ENCODE measurements at regions not wholly inside any gene's neighbourhood (a gene's known extent, or its start where the extent isn't known, plus 50 kb on each side); places are given as distances from the start of the nearest gene placed in this dataset.

DNA sequence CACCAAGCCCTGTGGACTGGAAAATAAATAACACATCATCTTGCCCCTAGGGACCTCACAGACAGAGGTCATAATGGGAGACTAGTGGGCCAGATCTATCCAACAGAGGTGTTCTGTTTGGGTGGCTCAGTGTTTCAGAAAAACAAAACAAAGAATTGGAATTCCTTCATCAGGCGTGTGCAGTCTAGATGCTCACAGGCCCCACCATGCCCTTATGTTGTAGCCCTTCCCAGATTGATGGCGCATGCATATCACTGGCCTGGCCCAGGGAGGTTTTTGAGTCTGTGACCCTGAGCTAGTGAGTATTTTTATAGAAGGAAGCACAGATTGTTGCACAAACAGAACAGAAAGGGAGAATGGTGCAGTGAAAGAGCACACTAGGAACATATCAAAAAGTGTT lies 859.6 kb downstream of the BCL11B start:
- Histone ChIP-seq H3K23ac (ENCODE audit: low read depth, low read length) (no peak overlapping the region), H3K9me1 (ENCODE audit: insufficient read depth, low read length) (no peaks in the 10 kb centered on the region), H4K8ac (ENCODE audit: low read depth in 2 of 2, low read length in 2 of 2) (no peak overlapping the region), H3K27ac (ENCODE audit: insufficient read depth, low read length) (no peak overlapping the region), H3K36me3 (ENCODE audit: control insufficient read depth, insufficient read depth, low read length) (no peaks in the 10 kb centered on the region), H2AK5ac (ENCODE audit: low read depth, low read length) (no peak overlapping the region), H3K56ac (ENCODE audit: extremely low read depth, insufficient read depth, low read length) (no peak overlapping the region), H3K9me3 (ENCODE audit: control insufficient read depth, insufficient read depth, low read length) (peaks cover 41% of the 10 kb centered on the region), H2BK20ac (ENCODE audit: low read depth, low read length) (no peak overlapping the region), H3K27me3 (ENCODE audit: control insufficient read depth, insufficient read depth, low read length) (no peaks in the 10 kb centered on the region), H3K79me1 (ENCODE audit: low read depth in 1 of 2, low read length in 2 of 2) (no peaks in the 10 kb centered on the region), H3K4ac (ENCODE audit: low read depth, low read length) (no peak overlapping the region), H2AK9ac (replicated peaks; ENCODE audit: low read depth, low read length, poor library complexity) (no peak overlapping the region), H2BK15ac (ENCODE audit: low read depth, low read length) (no peak overlapping the region), H3K4me1 (ENCODE audit: control insufficient read depth, insufficient read depth, low read length) (no peaks in the 10 kb centered on the region), H2BK120ac (ENCODE audit: low read depth, low read length) (no peak overlapping the region), H3K4me3 (ENCODE audit: insufficient read depth, low read depth, low read length) (no peak overlapping the region), H4K5ac (ENCODE audit: low read depth, low read length) (no peak overlapping the region), H3K18ac (ENCODE audit: low read depth, low read length) (no peak overlapping the region), H3K9ac (ENCODE audit: low read depth, low read length) (no peak overlapping the region), H4K91ac (ENCODE audit: insufficient read depth, low read depth, low read length) (no peak overlapping the region), H2AFZ (replicated peaks; ENCODE audit: low read length, poor library complexity) (no peak overlapping the region), H3K14ac (replicated peaks; ENCODE audit: low read depth, low read length) (no peak overlapping the region), H3K4me2 (ENCODE audit: low read depth, low read length) (no peak overlapping the region), H2BK5ac (ENCODE audit: low read depth, low read length, poor library complexity, severe bottlenecking) (no peak overlapping the region), H4K20me1 (ENCODE audit: insufficient read depth, low read length) (no peaks in the 10 kb centered on the region)
- ATAC-seq (ENCODE audit: low read depth) (no peak), DNase-seq (no peak)
- dilution Hi-C loops (cut with HindIII; ENCODE audit: low sequenced_read_pairs, unreplicated experiment) (no loop called here), in situ Hi-C loops (cut with MboI; ENCODE audit: low sequenced_read_pairs) (no loop called here), intact Hi-C loops (cut with micrococcal nuclease) (no loop called here)
- BruUV-seq (replicated peaks): no TSS peak
- WGBS, 2 experiments (ENCODE audit: extremely low coverage in 2 of 2, insufficient read length in 1 of 2): no CpG with 5 or more reads among the region's 2 CpGs
- ChIA-PET CTCF (no interaction called here), POLR2A (ENCODE audit: unreplicated experiment) (no interaction called here)
- TF ChIP-seq RFX5 (IDR thresholded peaks at IDR 0.05; ENCODE audit: low read depth, low read length) (no peak), SMC3 (IDR thresholded peaks at IDR 0.05; ENCODE audit: low read depth, low read length) (no peak), CHD1 (IDR thresholded peaks at IDR 0.05; ENCODE audit: low read depth, low read length) (no peak), RAD21 (IDR thresholded peaks at IDR 0.05; ENCODE audit: low read length) (no peak), RCOR1 (IDR thresholded peaks at IDR 0.05; ENCODE audit: insufficient replicate concordance, low read length) (no peak), BHLHE40 (IDR thresholded peaks at IDR 0.05; ENCODE audit: low read depth, low read length) (no peak), FOS (IDR thresholded peaks at IDR 0.05; ENCODE audit: low read depth, low read length) (no peak)

Data from IMR-90 (cell line).